NCI-H526 (cell line): ENCODE measurements at regions not wholly inside any gene's neighbourhood (a gene's known extent, or its start where the extent isn't known, plus 50 kb on each side); places are given as distances from the start of the nearest gene placed in this dataset.
"Not testable (repeated sequence)": the region's sequence is repeated elsewhere in the genome, so short reads cannot be mapped to it uniquely, and the experiment has no call there.

ENCODE experiments used
- DNase-seq, 2 experiments: peaks; one replicate each; lab custom pipeline; 2025; lab: John Stamatoyannopoulos, UW

DNA sequence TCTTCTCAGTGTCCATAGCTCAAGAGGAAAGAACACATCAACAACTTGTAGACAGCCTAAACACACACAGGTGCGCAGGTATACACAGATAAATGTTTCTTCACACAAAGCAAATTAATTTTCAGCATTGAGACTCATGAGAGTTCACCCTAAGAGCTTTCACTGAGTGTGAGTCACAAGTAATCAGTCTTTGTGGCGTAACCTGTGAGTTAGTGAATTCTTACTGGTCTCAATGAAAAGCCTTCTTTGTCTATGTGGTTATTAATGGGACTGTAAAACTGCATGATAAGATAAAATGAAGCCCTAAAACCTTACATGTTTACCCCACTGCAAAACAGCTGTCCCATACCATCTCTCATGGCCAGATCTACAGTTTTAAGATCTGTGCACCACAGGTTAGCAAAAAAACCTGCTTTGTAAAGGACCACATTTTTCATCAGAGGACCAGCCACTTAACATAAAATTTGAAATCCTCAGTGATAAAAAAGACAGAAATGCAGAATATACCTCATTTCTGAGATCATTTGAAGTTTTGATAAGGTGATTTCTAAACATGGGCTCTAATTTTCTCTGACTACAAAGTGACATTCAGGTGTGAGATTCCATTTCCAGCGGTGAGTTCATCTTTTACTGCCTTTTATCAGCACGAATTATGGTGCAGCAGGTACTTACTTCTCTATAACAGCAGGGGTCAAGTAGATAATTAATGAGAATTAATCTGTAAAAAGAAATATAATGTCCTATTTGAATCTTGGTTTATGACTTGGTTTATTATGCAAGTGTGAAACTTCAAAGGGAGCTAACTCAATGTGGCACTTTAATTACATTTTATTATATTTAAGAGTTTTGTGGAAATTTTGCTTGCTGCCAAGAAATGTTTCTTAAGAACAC is 335.7 kb upstream of the PIK3R1 start:
- DNase-seq = no peak

DNA sequence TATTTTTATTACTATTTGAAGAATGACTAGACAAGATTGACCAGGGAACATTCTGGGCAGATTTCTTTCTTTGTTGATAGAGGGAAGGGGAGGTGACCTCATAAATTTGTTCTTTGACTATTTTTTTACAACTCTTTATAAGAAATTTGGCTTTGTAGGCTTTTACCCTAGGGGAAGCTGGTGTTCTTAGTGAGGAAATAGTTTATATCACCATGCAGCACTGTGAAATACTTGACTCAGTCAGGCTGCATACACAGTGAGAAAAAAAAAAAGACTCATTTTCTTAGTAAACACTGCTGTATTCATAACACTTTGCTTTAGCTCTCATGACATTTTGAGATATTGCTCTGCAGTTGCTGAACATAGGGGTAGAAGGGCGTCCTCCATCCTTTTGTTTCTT is 336.6 kb upstream of the PIK3R1 start:
- DNase-seq = no peak

DNA sequence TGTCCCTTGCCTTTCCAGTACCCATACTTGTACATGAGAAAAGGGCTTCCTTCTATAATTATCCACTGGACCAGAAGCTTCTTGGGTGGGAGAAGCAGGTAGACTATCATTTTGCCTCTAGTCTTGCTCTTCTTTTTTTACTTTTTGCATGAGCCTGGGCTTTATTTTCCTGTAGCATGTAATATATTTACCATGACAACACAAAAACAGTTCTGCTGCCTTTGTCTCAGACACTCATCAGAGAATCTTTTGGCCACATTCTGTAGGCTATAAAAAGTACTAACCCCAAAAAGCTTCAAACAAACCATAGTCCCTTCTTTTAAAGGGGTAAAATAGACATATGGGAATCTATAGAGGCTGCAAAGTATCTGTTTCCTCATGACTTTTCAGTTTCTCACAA is 339.2 kb upstream of the PIK3R1 start:
- no peak for DNase-seq

DNA sequence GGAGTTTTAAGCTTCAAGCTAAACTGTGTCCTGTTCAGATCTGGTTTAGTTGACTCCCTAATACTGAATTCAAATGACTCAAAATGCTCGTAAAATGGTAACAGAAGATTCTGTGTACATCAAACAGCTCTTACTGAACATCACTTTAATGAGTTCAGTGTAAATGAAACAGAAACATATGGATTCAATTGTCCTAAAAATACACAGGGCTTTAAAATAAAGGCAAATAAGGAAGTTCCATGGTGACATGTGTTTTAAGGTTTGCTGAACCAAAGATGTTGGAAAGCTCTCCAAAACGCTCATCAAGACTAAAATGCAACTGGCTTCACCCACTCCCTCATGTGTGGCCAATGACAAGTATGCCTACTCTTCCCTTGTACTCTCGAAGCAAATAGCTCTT is 340.0 kb upstream of the PIK3R1 start:
- no peak for DNase-seq

DNA sequence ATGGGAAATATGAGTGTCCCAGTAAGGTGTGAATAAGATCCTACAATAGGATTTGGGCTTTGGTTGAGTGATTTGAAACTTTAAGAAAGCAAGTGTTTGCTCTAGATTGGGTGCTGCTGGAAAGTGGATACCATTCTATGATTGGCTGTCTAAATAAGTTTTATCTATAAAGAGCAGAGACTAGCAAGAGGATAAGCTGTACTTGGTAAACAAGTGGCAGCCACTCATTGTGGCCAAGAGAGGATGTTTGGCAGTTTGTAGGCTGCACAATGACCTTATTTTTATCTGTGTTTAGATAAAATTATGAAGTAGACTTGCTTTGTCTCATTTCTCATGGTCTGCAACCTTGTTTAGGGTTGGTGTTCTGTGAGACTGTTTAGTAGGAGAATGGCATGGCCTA is 341.6 kb upstream of the PIK3R1 start:
- DNase-seq = no peak

DNA sequence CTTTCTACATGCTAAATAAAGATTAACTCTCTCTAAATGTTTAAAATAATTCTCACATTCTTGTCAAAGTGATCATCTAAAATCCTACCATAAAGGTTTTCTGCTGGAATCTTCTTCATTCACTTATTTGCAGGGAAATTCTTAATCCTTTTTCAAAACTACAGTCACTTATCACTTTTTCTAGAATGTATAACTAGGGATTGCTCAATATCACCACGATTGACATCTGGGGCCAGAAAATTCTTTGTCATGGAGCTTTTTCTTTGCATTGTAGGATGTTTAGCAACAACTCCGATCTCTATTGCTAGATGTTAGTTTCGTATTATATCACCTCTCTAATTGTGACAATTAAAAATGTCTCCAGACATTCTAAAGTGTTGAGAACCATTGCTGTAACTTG is 344.9 kb upstream of the PIK3R1 start:
- DNase-seq = no peak

DNA sequence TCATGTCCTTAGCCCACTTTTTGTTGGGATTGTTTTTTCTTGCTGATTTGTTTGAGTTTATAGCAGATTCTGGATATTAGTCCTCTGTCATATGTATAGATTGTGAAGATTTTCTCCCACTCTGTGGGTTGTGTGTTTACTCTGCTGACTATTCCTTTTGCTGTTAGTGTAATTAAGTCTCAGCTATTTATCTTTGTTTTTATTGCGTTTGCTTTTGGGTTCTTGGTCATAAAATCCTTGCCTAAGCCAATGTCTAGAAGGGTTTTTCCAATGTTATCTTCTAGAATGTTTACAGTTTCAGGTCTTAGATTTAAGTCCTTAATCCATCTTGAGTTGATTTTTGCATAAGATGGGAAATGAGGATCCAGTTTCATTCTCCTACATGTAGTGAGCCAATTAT is 351.2 kb upstream of the PIK3R1 start:
- not testable (repeated sequence) for DNase-seq

DNA sequence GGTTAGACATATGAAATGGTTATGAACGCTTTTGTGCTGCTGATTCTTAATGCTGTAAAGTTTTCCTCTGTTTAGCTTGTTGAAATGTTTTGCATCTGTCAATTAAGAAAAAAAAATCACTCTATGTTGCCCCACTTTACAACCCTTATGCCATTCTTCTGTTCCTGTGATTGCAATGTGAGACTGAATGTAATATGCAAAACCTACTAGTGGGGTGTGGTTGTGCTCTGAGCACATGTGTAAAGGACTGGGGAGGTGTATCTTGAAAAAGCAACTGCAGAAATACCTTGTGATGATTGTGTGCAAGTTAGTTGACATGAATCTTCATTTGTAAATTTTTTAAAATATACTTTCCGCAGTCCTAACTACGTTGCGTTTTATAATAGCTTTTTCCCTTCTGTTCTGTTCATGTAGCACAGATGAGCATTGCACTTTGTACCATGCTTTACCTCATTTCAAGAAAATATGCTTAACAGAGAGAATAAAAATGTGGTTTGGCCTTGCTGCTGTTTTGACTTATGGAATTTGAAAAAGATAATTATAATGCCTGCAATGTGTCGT is 357.0 kb upstream of the PIK3R1 start:
- DNase-seq = peak; percentile 60 to 65

DNA sequence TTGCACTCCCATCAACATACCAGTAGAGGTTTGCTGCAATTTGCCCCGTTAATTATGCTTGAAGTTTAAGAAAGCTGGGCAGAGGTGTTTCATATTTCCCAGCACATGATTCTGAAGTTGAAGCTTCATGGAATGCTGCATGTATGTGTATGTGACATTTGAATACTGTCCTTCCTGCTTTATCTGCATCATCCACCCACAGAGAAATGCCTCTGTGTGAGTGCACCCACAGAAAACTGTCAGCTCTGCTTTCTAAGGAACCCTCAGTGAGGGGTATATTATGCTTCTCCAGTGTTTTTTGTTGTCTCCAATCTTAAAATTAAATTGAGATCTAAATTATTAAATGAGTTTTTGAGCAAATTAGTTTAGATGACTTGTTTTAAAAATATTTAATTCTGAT is 358.1 kb upstream of the PIK3R1 start:
- DNase-seq = peak in 1 of 2 experiments; percentile 1

DNA sequence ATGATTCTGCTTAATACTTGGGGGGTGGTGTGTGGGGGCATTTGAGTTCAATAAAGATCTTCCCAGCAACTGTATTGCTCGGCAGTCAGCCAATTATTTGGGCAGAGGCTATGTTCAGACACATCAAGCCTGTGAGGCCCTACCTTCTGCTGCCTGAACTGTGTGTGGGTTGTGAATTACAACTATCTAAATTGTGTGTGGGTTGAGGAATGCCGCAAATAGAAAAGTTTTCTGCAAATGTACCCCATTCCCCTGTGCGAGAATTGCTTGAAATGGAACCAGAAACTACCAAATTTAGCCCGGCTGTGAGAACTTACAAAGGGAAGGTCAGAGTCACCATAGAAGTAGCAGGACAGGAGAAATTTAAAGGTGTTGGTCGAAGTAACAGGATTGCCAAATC is 360.0 kb upstream of the PIK3R1 start:
- no peak for DNase-seq

DNA sequence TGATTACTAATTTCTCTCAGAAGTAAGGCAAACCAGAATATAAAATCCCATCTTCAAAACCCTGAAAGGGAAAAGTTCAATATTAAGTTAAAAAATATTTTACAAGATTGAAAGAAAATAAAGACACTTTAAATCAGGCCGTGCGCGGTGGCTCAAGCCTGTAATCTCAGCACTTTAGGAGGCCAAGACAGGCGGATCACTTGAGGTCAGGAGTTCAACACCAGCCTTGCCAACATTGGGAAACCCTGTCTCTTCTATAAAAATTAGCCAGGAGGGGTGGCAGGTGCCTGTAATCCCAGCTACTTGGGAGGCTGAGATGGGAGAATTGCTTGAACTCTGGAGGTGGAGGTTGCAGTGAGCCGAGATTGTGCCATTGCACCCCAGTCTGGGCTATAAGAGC is 364.6 kb upstream of the PIK3R1 start:
- DNase-seq = not testable (repeated sequence)

DNA sequence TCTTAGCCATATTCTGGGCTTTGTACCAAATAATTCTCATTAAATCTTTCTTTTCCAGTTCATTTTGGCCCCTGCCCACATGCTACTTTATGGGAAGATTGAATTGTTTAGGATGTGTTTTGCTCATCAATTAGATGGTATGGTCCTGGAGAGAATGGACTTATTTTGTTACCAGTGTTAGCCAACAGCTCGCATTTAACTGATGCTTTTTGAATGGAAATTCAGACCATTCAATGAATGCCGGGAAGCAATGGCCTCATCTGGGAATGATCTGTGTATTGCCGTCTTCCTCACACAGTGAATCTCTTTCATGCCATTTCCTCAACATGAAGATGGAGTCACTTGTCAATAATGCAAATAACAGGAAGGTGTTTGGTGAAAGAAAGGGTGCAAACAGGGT is 370.6 kb upstream of the PIK3R1 start:
- DNase-seq = no peak

DNA sequence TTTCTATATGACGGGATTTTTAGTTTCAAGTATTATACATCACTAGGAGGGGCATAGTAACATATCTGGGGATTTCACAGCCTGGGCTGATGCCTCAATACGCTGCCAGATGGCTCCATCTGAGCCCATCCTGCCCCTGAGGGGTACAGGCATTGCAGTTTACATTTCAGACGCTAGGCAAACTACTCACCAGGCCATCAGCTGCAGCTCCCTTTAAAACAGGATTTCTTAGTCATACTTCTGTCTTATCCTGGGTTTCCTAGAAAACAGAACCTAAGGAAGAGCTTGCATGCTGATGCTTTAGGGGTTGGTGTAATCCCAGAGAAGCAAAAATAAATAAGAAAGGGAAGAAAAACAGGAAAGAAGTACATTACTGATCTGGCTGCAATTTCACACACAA is 372.8 kb upstream of the PIK3R1 start:
- no peak for DNase-seq

DNA sequence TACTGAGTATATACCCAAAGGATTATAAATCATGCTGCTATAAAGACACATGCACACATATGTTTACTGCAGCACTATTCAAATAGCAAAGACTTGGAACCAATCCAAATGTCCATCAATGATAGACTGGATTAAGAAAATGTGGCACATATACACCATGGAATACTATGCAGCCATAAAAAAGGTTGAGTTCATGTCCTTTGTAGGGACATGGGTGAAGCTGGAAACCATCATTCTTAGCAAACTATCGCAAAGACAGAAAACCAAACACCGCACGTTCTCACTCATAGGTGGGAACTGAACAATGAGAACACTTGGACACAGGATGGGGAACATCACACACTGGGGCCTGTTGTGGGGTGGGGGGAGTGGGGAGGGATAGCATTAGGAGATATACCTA is 378.3 kb upstream of the PIK3R1 start:
- DNase-seq = not testable (repeated sequence)

DNA sequence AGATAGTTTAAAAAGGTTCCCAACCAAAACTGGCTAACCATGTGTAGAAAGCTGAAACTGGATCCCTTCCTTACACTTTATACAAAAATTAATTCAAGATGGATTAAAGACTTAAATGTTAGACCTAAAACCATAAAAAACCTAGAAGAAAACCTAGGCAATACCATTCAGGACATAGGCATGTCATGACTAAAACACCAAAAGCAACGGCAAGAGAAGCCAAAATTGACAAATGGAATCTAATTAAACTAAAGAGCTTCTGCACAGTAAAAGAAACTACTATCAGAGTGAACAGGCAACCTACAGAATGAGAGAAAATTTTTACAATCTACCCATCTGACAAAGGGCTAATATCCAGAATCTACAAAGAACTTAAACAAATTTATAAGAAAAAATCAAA is 379.1 kb upstream of the PIK3R1 start:
- not testable (repeated sequence) for DNase-seq

DNA sequence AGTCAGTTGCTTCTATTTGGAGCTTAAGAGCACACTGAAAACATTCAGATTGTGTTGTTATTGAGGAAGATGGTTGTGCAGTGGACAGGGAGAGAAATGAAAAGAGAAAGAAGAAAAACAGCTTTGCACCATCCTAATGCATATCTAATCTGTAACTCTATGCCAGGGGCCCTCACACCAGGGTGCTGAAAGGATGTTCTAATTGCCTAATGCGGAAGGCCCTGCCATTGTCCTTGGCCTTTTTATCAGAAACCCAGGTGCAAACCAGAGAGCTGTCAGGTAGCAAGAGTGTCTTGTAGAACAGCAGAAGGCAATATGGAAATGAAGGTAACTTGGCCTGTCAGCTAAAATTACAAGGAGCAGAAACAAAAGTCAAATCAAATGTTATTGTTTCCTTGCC is 384.5 kb upstream of the PIK3R1 start:
- peak in 1 of 2 experiments; percentile 2 for DNase-seq

DNA sequence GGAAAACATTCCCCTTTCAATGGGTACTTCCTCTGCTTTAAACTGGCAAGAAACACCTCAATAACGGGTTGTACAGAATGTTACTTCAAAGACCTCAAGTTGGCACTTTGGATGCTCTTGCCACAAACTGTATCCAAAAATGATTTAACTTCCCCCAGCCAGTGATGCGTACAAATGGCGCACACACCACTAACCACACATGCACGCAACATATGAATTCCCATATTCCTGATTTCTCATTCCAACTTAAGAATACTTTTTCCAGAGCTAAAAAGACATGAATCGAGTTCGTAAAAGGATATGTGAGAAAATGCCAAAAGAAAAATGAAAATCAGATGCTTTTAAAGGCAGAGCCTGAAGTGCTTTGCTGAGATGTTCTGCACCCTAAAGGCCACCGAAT is 388.0 kb upstream of the PIK3R1 start:
- no peak for DNase-seq

DNA sequence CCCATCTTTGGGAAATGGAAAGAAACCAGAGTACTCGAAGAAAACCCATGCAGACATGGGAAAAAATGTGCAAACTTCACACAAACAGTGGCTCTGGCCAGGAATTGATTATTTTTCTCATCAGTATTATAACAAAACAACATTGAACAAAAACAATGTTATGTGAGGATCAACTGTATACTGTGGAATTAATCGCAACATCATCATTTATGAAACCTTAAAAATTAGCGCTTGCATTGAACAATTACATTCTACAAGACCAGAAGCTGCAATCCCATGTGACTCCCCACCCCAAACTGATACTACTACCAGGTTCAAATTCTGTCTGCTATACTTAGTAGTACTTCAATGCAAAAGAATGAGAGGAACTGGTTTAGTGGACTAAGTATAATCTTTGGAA is 390.7 kb upstream of the PIK3R1 start:
- DNase-seq = no peak

DNA sequence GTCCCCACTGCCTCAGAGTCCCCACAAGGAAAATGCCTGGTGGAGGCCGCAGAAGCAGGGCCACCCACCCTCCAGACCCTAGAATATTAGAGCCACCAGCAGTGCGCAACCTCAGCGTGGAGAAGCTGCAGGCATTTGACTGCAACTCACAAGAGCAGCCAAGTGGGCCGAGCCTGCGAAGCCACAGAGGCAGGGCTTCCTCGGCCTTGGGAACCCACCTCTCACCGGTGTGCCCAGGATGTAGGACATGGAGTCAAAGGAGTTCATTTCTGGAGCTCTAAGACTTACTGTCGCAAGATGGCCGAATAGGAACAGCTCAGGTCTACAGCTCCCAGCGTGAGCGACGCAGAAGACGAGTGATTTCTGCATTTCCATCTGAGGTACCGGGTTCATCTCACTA is 397.9 kb upstream of the PIK3R1 start:
- peak; percentile 32 to 54 for DNase-seq

DNA sequence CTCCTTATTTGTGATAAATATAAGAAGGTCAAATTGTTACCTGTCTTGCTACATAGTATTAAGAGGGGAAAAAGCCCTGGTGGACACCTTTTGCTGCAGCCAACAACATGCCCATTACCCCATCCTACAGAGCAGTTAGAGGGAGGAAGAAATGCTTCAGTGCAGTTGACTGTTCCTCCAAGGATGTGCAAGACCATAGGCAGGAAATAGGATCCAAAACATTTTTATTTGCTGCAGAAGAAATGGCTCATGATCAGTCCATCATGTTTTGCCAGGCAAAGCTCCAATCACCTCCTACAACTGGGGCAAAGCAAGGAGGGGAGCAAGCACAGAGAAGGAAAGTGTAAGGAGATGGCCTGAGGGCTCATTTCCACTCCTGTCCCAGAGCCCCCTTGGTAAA is 399.1 kb upstream of the PIK3R1 start:
- no peak for DNase-seq

DNA sequence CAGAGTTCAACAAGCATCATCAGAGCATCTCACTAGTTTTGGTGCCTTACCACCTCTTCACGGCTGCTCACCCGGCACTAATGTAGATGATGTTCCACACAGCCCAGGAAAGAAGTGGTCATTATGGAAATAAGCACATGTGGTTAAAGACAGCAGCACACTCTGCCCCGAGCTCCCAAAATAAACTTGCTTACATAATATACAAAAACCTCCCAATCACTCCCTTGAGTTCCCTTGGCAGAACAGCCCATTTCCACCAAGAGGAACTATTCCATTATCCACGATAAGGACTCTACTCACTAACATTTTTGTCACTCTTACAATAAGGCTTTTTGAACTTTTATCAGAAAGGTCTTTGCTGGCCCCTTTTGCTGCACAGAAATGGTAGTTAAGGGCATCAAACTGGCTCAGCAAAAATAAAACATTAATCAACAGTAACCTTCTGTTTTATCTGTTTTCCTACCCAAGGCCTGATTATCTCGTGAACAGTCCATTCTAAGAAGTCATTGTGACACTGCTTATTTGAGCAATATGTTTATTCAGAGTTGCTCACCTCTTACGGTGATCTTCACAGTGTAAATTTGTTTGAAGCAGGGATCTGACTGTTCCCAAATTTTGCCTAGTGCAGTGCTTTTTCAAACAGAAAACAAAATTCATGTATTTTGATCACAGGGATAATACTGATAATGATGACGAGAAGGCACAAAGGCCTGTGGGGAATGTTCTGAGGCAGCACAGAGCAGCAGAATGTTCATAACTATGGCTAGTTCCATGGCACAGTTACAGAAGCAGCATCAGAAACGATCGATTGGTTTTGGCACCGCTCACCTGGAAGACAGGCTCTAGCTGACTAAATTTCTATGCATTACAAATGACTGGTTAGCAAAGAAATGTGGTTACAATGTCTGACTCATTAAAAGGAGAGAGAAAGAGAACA is 399.8 kb upstream of the PIK3R1 start:
- DNase-seq = peak; percentile 0 to 31

DNA sequence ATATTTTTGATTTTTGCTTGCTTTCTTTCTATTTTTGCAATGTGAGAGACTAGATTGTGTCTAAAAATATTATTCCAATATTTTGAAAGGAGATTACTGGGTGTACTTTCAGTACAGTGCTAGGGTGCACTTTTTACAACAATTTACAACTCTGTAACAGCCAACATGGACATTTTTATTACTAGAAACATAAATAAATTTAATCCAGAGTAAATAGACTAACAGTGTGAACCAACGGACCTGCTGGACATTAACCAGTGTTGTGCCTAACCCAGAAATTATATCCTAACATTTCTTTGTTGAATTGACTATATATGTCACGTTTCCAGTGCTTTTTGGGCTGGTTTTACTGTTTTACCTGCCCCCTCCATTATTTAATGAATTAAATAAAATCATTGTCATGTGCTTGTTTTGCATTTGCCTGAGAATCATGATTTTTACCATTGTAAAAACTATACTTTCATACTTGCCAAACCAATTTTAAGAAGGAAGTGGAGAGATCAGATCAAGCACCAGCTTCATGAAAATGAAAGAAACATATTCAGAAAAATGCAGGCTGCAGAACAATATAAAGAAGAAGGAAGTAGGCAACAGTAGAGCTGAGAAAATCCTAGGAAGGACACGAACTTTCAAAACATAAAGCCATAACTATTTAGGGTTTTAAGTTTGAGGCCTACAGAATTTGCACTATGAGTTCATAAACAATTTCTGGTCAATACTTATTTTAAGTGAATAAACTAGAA is 400.8 kb upstream of the PIK3R1 start:
- no peak for DNase-seq
